ELR (cell line): ENCODE measurements at regions not wholly inside any gene's neighbourhood (a gene's known extent, or its start where the extent isn't known, plus 50 kb on each side); places are given as distances from the start of the nearest gene placed in this dataset.
A peak's percentile ranks its signal among the peaks of the same experiment; 100 is the strongest.

Source experiments
- DNase-seq: peaks from one replicate; pipeline ENCODE4 v3.0.0-alpha.2; 2015; ENCODE audit warnings: low read depth

DNA sequence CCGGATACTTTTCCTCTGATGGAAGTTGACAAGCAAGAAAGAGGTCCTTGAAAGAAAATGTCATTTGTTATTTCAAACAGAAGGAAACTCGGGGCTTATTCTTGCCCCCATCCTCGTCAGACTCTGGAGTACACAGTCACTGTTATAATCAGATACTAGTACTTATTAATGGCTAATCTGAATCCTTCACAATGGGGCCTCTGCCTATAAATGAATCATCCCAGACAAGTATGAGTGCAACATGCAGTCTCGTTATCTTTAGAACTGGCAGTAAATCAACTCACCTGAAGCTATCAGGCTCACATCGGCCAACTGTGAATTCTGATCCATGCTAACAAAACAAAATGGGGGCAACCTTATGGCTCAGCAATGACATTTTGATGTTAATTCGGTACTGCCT, 216.7 kb downstream of the GRIN2B start:
- DNase-seq = no peak

- DNase-seq = no peak
Measured at GRCh38 chr12:13749389-13749788, 232.0 kb downstream of the GRIN2B start.

DNA sequence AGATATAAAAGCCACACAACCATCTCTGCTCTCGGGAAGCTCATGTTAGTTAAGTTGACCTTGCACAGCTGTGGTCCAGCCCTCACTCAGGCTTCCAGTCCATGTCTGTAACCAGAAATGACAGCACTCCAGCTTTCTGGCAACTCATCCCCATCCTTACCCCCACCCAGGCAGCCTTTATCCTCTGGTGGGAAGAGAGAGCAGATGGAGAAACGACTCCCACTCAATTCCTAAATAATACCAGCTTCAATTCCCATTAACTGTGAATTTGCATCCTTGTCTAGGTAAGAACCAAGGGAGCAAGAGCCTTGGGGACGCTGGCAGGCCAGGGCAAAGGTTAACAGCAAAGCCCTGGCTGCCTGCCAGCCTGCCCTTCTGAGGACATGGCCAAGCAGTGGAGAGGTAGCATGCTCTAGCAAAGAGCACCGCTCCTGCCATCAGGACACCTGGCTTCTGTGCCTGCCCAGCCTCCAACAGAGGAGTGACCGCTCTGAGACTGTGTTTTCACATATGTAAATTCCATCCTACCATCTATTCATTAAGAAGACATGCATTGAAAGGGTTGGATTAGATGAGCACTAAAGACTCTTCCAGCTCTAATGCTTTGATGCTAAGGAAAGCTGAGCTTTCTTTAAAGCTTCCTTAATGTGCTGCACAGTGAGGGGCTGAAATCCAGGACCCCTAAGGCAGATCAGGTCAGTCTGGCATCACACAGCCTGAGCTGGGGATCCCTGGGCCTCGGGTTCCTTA, 236.1 kb downstream of the GRIN2B start:
- no peak for DNase-seq

DNA sequence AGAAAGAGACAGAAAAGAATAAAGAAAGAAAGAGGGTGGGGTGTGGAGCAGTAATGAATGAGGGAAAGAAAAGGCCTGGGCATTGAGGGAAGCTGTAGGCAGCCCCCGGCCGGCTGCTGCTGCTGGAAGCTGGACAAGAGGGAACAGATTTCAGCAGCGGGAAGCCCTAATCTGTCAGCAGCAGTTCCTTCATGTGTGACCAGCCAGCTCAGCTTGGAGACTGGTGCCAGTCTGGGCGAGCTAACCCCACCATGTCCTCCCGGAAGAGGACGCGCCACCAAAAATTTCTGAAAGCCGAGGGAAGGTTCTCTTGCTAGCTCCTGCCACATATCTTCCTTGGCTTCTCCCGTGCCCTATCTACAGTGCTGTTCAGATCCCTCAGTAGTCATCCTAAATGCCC, 236.8 kb downstream of the GRIN2B start:
- DNase-seq = no peak

DNA sequence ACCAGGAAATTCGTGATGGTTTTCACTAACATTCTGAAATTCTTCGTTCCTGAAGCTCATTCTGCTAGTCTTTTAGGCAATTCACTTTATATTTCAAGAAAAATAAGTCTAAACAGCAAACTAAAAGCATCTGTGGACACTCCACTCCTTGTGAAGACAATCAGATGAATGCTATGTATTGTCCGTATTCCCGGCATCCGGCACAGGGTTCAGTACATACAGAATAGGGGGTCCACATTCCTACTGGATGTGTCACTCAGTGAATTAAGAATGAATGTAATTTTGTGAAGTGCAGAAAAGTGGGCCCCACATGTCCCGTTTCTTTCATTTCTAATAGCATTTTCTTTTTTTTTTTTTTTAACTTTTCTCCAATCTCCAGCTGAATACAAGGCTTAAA, 241.3 kb downstream of the GRIN2B start:
- DNase-seq = peak; percentile 6

DNA sequence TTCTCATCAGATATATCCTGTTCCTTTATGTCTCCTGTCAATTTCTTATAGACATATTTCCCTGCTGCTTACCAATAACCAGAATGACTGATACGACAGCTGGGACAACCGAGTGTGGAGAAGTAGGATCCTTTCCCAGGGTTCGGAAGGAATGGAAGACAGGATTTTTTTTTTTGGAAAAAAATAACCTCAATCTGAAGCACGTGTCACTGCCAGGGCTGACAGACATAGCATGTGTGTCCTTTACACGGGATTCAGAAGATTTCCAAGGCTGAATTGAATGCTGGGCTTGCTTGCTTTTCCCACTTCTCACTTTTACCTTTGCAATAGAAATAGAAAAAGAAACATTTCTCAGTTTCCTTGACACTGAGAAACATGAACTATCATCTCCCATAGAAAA, 245.7 kb downstream of the GRIN2B start:
- no peak for DNase-seq

DNA sequence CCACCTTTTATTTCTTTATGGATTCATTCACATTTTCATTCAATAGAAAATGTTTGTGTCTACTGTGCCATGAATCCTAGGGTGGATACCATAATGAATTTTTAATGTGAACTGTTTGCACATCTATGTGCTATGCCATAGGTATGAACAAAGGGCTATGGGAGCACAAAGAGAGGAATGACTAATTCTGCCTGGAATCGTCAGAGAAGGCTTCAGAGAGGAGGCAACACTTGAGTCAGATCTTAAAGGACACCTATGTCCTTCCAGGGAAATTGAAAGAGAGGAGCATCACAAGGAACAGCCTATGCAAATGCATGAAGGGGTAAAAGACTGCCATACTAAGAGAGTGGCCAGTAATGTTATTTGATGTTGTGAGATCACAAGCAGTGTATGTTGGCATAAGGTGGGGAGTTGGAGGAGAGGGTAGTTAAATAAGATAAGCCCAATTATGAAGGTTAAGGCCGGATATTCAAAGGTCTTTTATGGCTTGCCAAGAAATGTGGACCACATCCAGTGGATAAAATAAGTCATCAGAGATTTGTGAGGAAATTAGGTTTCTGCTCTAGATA, 246.7 kb downstream of the GRIN2B start:
- DNase-seq = no peak

DNA sequence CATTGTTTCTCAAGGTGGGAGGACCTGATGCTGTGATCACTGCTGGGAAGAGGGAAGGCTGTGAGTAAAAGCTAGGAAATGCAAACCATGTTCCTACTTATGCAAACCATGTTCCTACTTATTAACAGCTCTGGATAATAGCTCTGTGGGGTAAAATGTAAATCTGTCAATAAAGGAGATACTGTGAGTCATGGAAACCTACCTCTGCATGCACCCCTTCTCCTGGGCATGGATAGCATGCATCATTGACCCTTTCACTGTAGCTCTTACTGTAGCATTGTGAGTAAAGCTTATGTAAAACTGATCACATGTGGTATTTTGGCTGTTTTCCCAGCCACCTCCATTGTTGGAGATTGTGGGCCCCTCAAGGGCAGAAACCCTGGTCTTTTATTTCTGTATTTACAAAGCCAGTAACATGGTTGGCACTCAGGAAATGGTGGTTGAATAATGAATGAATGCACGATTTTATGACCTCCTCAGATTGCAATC, 253.7 kb downstream of the GRIN2B start:
- no peak for DNase-seq

DNA sequence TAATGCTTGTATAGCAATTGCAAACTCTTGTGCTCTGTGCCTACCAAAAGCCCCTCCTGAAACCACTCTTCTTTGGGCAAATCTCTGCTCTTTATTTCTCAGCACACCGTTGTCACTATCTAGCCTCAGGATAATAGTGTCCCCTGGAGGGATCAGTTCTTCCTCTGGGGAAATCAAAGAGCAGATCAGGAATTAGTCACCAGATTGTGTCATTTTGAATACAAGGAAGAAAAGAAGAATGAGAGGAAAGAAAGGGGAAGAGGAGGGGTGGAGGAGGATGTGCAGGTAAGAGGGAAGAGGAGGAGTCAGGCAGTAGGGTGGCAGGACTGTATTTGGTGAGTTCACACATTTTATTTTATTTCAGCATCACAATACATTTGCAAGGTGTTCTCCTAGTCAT, 256.4 kb downstream of the GRIN2B start:
- no peak for DNase-seq

DNA sequence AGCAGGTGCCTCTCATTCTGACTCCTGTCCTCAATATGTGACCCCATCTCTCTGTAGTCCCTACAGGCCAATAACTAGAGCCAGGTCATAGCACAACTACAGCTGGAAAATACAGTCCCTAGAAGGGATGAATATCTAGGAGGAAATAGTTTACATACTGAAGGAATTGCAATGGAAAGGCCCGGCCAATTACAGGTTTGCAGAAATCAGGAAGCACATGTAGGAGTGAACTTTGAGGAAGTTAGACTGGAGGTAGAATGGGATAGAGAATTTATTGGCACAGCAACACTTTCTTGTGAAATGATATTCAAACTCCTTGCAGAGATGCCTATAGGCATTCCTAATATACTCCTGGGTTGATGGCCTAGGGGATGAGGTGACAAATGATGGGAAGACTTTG, 257.3 kb downstream of the GRIN2B start:
- DNase-seq = no peak

GRCh38 chr12:13719986-13720385, 261.4 kb downstream of the GRIN2B start:
- DNase-seq = no peak

- DNase-seq = no peak
Measured at GRCh38 chr12:13718271-13718670, 263.1 kb downstream of the GRIN2B start.

DNA sequence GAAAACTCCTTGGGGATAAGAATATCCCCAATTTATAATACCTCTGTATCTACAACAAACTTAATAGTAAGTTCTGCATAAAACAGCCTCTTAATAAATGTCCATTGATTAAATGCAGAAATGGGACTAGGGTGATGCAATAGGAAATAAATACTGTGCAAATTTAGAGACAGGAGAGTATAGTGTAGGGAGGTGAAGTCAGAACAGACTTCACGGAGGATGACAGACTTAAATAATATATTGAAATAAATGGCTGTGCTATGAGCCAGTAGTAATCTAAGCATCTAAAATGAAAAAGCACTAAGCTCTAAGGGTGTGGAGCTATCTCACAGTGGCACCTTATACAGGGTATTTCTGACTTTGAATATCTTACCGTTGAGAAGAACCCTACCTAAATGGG, 265.3 kb downstream of the GRIN2B start:
- DNase-seq = no peak

DNA sequence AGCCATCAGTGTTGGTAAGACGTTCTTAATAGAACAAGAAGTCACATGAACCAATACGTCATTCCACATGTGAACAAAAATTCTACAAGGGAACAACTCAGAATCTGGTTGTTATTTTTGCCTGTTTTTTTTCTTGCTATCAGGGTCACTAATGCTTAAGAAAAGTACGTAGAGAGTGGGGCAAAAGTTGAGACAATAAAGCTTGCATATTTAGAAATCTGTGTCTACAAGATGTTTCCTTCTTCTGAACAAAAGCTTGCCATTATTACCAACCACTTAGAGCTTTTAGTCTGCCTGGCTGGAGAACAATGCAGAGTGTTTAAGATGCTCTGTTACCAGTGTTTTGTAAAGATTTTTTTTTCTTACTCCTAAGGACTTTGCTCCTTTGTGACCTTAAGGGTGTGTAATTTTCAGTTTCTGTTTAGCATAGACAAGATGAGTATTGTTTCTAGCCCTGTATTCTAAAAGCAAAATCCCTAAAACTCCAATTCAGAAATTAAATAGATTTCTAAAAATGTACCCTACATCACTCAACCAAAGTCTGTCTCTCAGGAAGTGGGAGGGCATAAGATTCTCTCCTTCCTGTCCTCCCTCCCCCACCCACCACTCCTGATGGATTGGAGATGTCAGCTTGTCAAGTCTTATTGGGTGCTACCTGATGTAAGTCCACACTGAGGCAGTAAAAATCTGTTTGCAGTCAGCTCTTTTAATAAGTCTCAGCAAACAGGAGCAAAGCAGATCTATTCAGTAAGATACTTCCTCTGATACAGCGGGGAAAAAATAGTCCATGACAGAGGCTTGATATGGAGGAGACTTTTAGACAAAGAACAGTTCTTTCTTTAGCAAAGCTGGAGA, 267.6 kb downstream of the GRIN2B start:
- DNase-seq = no peak

- no peak for DNase-seq
Measured at GRCh38 chr12:13707829-13708228, 273.6 kb downstream of the GRIN2B start.

- DNase-seq = no peak
Measured at GRCh38 chr12:13702381-13702780, 279.0 kb downstream of the GRIN2B start.

DNA sequence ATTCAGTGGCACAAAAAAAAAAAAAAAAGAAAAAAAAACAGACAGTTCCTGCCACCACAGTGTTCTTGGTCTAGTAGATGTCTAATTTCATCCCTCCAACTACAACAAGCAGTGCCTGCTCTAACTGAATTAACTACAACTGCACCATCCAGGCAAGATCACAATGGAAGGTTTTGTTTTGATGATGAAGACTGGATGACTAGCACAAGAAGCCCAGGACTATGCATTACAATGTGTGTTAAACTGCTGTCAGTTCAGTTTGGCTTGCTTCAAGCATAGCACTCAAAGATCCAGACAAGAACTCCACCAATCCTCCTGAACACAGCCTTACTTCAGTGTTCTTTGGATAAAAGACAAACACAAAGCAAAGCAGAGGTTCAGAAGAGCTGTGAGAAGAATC, 279.9 kb downstream of the GRIN2B start:
- no peak for DNase-seq

GRCh38 chr12:13697973-13698372, 283.4 kb downstream of the GRIN2B start:
- DNase-seq = no peak

DNA sequence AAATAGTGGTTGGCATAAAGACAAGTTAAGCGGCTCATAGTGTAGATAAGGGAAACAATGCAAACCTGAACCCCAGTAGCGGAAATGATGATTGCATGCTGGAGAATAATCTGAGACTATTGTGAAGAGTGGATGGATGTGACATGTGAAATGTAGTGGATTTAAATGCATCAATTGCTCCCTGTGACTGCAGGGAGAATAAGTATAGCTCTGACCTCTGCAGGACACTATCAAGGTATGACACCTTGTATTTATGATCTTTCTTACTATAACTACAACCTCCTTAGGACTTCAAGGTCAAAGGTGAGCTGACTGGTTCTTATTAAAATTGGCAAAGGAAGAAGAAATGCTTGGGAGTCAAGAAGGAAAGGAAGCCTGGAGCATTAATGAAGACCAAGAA, 285.6 kb downstream of the GRIN2B start:
- DNase-seq = no peak

DNA sequence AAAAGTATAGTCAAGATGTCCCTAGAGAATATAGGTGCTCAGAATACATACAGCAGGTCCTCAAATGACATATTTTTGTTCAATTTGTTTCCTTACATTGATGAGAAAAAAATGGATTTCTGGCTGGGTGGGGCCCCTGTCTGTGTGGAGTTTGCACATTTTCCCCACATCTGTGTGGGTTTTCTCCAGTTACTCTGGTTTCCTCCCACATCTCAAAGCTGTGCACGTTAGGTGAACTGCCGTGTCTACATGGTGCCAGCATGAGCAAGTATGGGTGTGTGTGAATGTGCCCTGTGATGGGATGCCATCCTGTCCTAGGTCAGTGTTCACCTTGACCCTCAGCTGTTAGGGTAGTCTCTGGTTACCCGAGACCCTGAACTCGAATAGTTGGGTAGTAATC, 289.1 kb downstream of the GRIN2B start:
- no peak for DNase-seq

DNA sequence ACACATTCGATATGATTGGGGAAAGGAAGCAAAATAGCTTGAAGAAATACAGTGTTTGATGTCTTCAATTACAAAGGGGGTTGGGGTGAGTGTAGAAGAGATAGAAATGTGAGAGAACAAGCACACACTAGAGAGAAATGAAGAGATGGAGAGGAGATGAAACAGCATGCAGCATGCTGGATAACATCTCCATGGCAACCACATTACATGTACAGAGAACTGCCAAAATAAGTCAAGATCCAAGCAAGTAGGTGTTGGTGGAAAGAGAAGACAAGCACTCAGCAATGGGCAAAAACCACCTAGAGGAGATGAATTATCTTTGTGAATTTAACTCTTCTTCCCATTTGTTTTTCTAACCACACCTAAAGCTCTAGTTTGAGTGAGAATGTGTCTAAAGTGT, 289.8 kb downstream of the GRIN2B start:
- DNase-seq = no peak

GRCh38 chr12:13687633-13688032, 293.8 kb downstream of the GRIN2B start:
- DNase-seq = no peak

- DNase-seq = no peak
Measured at GRCh38 chr12:13686260-13686659, 295.1 kb downstream of the GRIN2B start.
